ENCODE measurements at regions not wholly inside any gene's neighbourhood (a gene's known extent, or its start where the extent isn't known, plus 50 kb on each side); places are given as distances from the start of the nearest gene placed in this dataset.

GRCh38 chr7:15105711-15106110 is 203.2 kb upstream of the DGKB start:
- Histone ChIP-seq H3K27ac (ENCODE audit: low read depth in 1 of 2, low read length in 1 of 2) (no peak overlapping the region), H3K4me3 (ENCODE audit: low read length in 2 of 2) (no peak overlapping the region), H3K9me3 (ENCODE audit: control insufficient read depth in 2 of 2, insufficient read depth in 1 of 2, low read length in 1 of 2) (no peaks in the 10 kb centered on the region), H3K4me1 (ENCODE audit: control insufficient read depth in 2 of 2, insufficient read depth in 2 of 2, low read length in 2 of 2) (no peaks in the 10 kb centered on the region), H3K27me3 (ENCODE audit: control insufficient read depth in 2 of 2, insufficient read depth in 1 of 2, low read length in 1 of 2) (no peaks in the 10 kb centered on the region), H3K36me3 (ENCODE audit: control insufficient read depth in 2 of 2, insufficient read depth in 2 of 2, low read length in 1 of 2) (no peaks in the 10 kb centered on the region)
- WGBS, result 94% methylated on average over 3 of the region's 3 CpGs
- DNase-seq (ENCODE audit: low read depth in 6 of 9, low spot score in 9 of 9), result no peak

GRCh38 chr7:15104411-15105092 is 202.0 kb upstream of the DGKB start:
- H3K9me3 ChIP-seq (ENCODE audit: control insufficient read depth in 2 of 2, insufficient read depth in 1 of 2, low read length in 1 of 2), result no peaks in the 10 kb centered on the region
- H3K27ac ChIP-seq (ENCODE audit: low read depth in 1 of 2, low read length in 1 of 2), result no peak overlapping the region
- no peaks in the 10 kb centered on the region for H3K36me3 ChIP-seq (ENCODE audit: control insufficient read depth in 2 of 2, insufficient read depth in 2 of 2, low read length in 1 of 2)
- no peaks in the 10 kb centered on the region for H3K27me3 ChIP-seq (ENCODE audit: control insufficient read depth in 2 of 2, insufficient read depth in 1 of 2, low read length in 1 of 2)
- no peaks in the 10 kb centered on the region for H3K4me1 ChIP-seq (ENCODE audit: control insufficient read depth in 2 of 2, insufficient read depth in 2 of 2, low read length in 2 of 2)
- H3K4me3 ChIP-seq (ENCODE audit: low read length in 2 of 2), result no peak overlapping the region
- 75% methylated on average over 1 of the region's 1 CpG for WGBS
- DNase-seq (ENCODE audit: low read depth in 6 of 9, low spot score in 9 of 9), result no peak

DNA sequence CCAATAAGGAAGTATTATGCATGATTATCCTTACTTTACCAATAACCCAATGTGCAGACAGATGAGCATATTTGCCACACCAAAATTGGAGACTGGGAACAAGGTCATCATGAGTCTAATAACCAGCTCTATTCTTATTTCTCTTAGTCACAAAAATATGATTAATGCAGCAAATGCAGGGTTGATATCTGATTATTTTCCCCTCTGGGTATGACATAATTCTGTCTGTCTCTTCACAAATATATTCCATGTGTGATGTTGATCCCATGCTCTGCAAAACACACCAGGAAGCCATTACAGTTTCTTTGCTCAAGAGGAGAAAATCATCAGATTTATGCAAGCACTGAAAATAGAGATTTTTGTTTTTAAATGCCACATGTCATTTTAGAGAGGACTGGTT is 196.5 kb upstream of the DGKB start:
- H3K27me3 ChIP-seq (ENCODE audit: control insufficient read depth in 2 of 2, insufficient read depth in 1 of 2, low read length in 1 of 2), result no peaks in the 10 kb centered on the region
- no peaks in the 10 kb centered on the region for H3K4me1 ChIP-seq (ENCODE audit: control insufficient read depth in 2 of 2, insufficient read depth in 2 of 2, low read length in 2 of 2)
- H3K4me3 ChIP-seq (ENCODE audit: low read length in 2 of 2), result no peak overlapping the region
- H3K36me3 ChIP-seq (ENCODE audit: control insufficient read depth in 2 of 2, insufficient read depth in 2 of 2, low read length in 1 of 2), result no peaks in the 10 kb centered on the region
- H3K27ac ChIP-seq (ENCODE audit: low read depth in 1 of 2, low read length in 1 of 2), result no peak overlapping the region
- no peaks in the 10 kb centered on the region for H3K9me3 ChIP-seq (ENCODE audit: control insufficient read depth in 2 of 2, insufficient read depth in 1 of 2, low read length in 1 of 2)
- no peak for DNase-seq (ENCODE audit: low read depth in 6 of 9, low spot score in 9 of 9)

DNA sequence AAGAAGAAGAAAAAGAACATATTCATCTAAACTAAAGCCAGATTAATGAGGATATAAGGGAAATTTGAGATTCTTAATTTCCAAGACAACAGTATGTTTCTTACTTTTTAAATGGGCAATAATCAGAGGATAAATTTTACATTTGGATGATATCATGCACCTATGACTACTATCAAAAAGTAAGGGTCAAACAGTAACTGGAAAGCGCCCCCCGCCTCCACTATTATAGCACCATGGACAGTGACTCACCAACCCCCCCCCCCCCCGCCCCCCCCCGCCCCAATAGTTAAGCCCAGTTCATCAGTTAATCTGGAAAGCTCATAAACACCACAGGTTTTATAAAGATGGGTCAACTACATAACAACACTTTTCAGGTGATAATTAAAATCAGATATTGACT is 194.3 kb upstream of the DGKB start:
- no peak for DNase-seq (ENCODE audit: low read depth in 6 of 9, low spot score in 9 of 9)
- WGBS, result 77% methylated on average over 4 of the region's 4 CpGs

DNA sequence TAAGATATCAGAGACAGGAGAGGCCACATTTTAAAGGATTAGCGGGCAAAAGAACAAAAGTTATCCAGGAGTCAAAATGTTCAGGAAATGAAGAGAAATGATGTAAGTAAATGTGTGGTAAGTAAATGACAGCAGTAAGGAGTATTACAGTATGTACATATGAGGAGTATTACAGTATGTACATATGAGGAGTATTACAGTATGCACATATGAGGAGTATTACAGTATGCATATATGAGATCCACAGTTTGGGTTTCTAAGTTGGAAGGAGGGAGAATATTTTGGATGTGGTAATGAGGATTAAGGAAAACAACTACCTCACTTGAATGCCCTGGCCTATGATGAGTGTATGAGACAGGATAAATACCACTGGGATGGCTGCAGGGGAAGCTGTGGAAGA is 192.4 kb upstream of the DGKB start:
- WGBS, result 100% methylated on average over 1 of the region's 1 CpG
- H3K27me3 ChIP-seq (ENCODE audit: control insufficient read depth in 2 of 2, insufficient read depth in 1 of 2, low read length in 1 of 2), result no peaks in the 10 kb centered on the region
- no peak overlapping the region for H3K4me3 ChIP-seq (ENCODE audit: low read length in 2 of 2)
- no peaks in the 10 kb centered on the region for H3K36me3 ChIP-seq (ENCODE audit: control insufficient read depth in 2 of 2, insufficient read depth in 2 of 2, low read length in 1 of 2)
- DNase-seq (ENCODE audit: low read depth in 6 of 9, low spot score in 9 of 9), result no peak
- H3K9me3 ChIP-seq (ENCODE audit: control insufficient read depth in 2 of 2, insufficient read depth in 1 of 2, low read length in 1 of 2), result no peaks in the 10 kb centered on the region
- H3K27ac ChIP-seq (ENCODE audit: low read depth in 1 of 2, low read length in 1 of 2), result no peak overlapping the region
- H3K4me1 ChIP-seq (ENCODE audit: control insufficient read depth in 2 of 2, insufficient read depth in 2 of 2, low read length in 2 of 2), result no peaks in the 10 kb centered on the region

More for the DNA sequence above, 194.3 kb upstream of the DGKB start:
- no peaks in the 10 kb centered on the region for H3K36me3 ChIP-seq (ENCODE audit: control insufficient read depth in 2 of 2, insufficient read depth in 2 of 2, low read length in 1 of 2)
- no peaks in the 10 kb centered on the region for H3K27me3 ChIP-seq (ENCODE audit: control insufficient read depth in 2 of 2, insufficient read depth in 1 of 2, low read length in 1 of 2)
- H3K9me3 ChIP-seq (ENCODE audit: control insufficient read depth in 2 of 2, insufficient read depth in 1 of 2, low read length in 1 of 2), result no peaks in the 10 kb centered on the region
- no peak overlapping the region for H3K4me3 ChIP-seq (ENCODE audit: low read length in 2 of 2)
- no peak overlapping the region for H3K27ac ChIP-seq (ENCODE audit: low read depth in 1 of 2, low read length in 1 of 2)
- no peaks in the 10 kb centered on the region for H3K4me1 ChIP-seq (ENCODE audit: control insufficient read depth in 2 of 2, insufficient read depth in 2 of 2, low read length in 2 of 2)

DNA sequence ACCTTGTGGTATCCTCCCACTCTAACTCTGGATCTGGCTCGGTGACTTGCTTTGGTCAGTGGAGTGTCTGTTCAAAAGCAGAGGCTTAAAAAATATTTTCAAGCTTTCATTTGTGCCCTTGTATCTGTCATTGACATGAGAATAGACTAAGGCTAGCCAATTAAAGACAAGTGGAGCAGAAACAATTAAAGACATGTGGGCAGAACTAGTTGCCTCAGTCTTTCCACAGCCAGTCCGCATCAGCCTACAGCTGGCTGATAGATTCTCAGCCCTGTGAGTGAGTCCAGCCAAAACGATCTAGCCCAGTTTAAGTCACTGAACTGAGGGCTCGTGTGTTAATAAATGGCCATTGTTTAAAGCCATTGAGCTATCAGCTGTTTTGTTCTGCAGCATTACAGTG is 185.2 kb upstream of the DGKB start:
- no peaks in the 10 kb centered on the region for H3K9me3 ChIP-seq (ENCODE audit: control insufficient read depth in 2 of 2, insufficient read depth in 1 of 2, low read length in 1 of 2)
- H3K4me1 ChIP-seq (ENCODE audit: control insufficient read depth in 2 of 2, insufficient read depth in 2 of 2, low read length in 2 of 2), result no peaks in the 10 kb centered on the region
- 93% methylated on average over 4 of the region's 4 CpGs for WGBS
- H3K4me3 ChIP-seq (ENCODE audit: low read length in 2 of 2), result no peak overlapping the region
- H3K27ac ChIP-seq (ENCODE audit: low read depth in 1 of 2, low read length in 1 of 2), result no peak overlapping the region
- DNase-seq (ENCODE audit: low read depth in 6 of 9, low spot score in 9 of 9), result no peak
- no peaks in the 10 kb centered on the region for H3K27me3 ChIP-seq (ENCODE audit: control insufficient read depth in 2 of 2, insufficient read depth in 1 of 2, low read length in 1 of 2)
- no peaks in the 10 kb centered on the region for H3K36me3 ChIP-seq (ENCODE audit: control insufficient read depth in 2 of 2, insufficient read depth in 2 of 2, low read length in 1 of 2)

- Histone ChIP-seq H3K4me1 (ENCODE audit: control insufficient read depth in 2 of 2, insufficient read depth in 2 of 2, low read length in 2 of 2) (no peaks in the 10 kb centered on the region), H3K36me3 (ENCODE audit: control insufficient read depth in 2 of 2, insufficient read depth in 2 of 2, low read length in 1 of 2) (no peaks in the 10 kb centered on the region), H3K4me3 (ENCODE audit: low read length in 2 of 2) (no peak overlapping the region), H3K27ac (ENCODE audit: low read depth in 1 of 2, low read length in 1 of 2) (no peak overlapping the region), H3K9me3 (ENCODE audit: control insufficient read depth in 2 of 2, insufficient read depth in 1 of 2, low read length in 1 of 2) (no peaks in the 10 kb centered on the region), H3K27me3 (ENCODE audit: control insufficient read depth in 2 of 2, insufficient read depth in 1 of 2, low read length in 1 of 2) (no peaks in the 10 kb centered on the region)
- no peak for DNase-seq (ENCODE audit: low read depth in 6 of 9, low spot score in 9 of 9)
- 81% methylated on average over 2 of the region's 2 CpGs for WGBS
Observed at GRCh38 chr7:15086862-15087261, 184.3 kb upstream of the DGKB start.

DNA sequence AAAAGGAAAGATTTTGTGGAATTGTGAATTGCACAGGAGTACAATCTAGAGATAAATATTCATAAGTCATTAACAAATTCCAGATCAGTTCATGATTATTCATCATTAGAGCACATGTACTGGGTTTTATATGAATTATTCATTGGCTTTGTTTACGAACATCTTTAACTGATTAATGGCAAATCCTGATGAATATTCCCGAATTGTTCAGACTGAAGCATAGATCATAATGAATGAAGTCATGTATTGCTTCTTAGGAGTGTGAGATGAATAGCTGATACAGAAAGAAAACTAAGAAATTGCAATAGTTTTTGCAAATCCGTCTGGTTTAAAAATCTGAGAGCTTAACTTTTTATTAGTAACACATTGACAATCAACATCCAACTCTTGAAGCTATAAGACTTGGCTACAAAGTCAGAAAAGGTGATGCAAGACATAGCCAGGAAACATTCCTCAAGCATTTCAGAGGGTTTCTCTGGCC is 183.6 kb upstream of the DGKB start:
- Histone ChIP-seq H3K9me3 (ENCODE audit: control insufficient read depth in 2 of 2, insufficient read depth in 1 of 2, low read length in 1 of 2) (no peaks in the 10 kb centered on the region), H3K4me1 (ENCODE audit: control insufficient read depth in 2 of 2, insufficient read depth in 2 of 2, low read length in 2 of 2) (no peaks in the 10 kb centered on the region), H3K4me3 (ENCODE audit: low read length in 2 of 2) (no peak overlapping the region), H3K27ac (ENCODE audit: low read depth in 1 of 2, low read length in 1 of 2) (no peak overlapping the region), H3K27me3 (ENCODE audit: control insufficient read depth in 2 of 2, insufficient read depth in 1 of 2, low read length in 1 of 2) (no peaks in the 10 kb centered on the region), H3K36me3 (ENCODE audit: control insufficient read depth in 2 of 2, insufficient read depth in 2 of 2, low read length in 1 of 2) (no peaks in the 10 kb centered on the region)
- no peak for DNase-seq (ENCODE audit: low read depth in 6 of 9, low spot score in 9 of 9)
- WGBS, result 76% methylated on average over 3 of the region's 3 CpGs

GRCh38 chr7:15085366-15085765 is 182.8 kb upstream of the DGKB start:
- no peak overlapping the region for H3K27ac ChIP-seq (ENCODE audit: low read depth in 1 of 2, low read length in 1 of 2)
- H3K9me3 ChIP-seq (ENCODE audit: control insufficient read depth in 2 of 2, insufficient read depth in 1 of 2, low read length in 1 of 2), result no peaks in the 10 kb centered on the region
- H3K27me3 ChIP-seq (ENCODE audit: control insufficient read depth in 2 of 2, insufficient read depth in 1 of 2, low read length in 1 of 2), result no peaks in the 10 kb centered on the region
- H3K36me3 ChIP-seq (ENCODE audit: control insufficient read depth in 2 of 2, insufficient read depth in 2 of 2, low read length in 1 of 2), result no peaks in the 10 kb centered on the region
- no peaks in the 10 kb centered on the region for H3K4me1 ChIP-seq (ENCODE audit: control insufficient read depth in 2 of 2, insufficient read depth in 2 of 2, low read length in 2 of 2)
- DNase-seq (ENCODE audit: low read depth in 6 of 9, low spot score in 9 of 9), result no peak
- no peak overlapping the region for H3K4me3 ChIP-seq (ENCODE audit: low read length in 2 of 2)

GRCh38 chr7:15084368-15084767 is 181.8 kb upstream of the DGKB start:
- 83% methylated on average over 5 of the region's 5 CpGs for WGBS
- DNase-seq (ENCODE audit: low read depth in 6 of 9, low spot score in 9 of 9), result no peak
- Histone ChIP-seq H3K4me3 (ENCODE audit: low read length in 2 of 2) (no peak overlapping the region), H3K27me3 (ENCODE audit: control insufficient read depth in 2 of 2, insufficient read depth in 1 of 2, low read length in 1 of 2) (no peaks in the 10 kb centered on the region), H3K4me1 (ENCODE audit: control insufficient read depth in 2 of 2, insufficient read depth in 2 of 2, low read length in 2 of 2) (no peaks in the 10 kb centered on the region), H3K9me3 (ENCODE audit: control insufficient read depth in 2 of 2, insufficient read depth in 1 of 2, low read length in 1 of 2) (no peaks in the 10 kb centered on the region), H3K27ac (ENCODE audit: low read depth in 1 of 2, low read length in 1 of 2) (no peak overlapping the region), H3K36me3 (ENCODE audit: control insufficient read depth in 2 of 2, insufficient read depth in 2 of 2, low read length in 1 of 2) (no peaks in the 10 kb centered on the region)

Measured in thymus (tissue), 11 donors.